Adrenal gland (tissue), 5 donors: ENCODE measurements at regions not wholly inside any gene's neighbourhood (a gene's known extent, or its start where the extent isn't known, plus 50 kb on each side); places are given as distances from the start of the nearest gene placed in this dataset.

ENCODE experiments used
- POLR2A ChIP-seq, 2 donors: fragments of 450-650 bp; IDR thresholded peaks; one replicate each; pipeline ENCODE4 v1.6.1; 2017; ENCODE audit warnings: antibody characterized with exemption in 2 of 2, mild to moderate bottlenecking in 2 of 2, moderate library complexity in 1 of 2
- TF ChIP-seq, protein P1 (sequence below), 6 experiments: fragments of 450-650 bp in 4 of 6; fragments of 200-600 bp in 2 of 6; sonication (generic) in 1 of 6; IDR thresholded peaks; 1 replicate in 5 of 6; 2 replicates in 1 of 6; pipeline versions ENCODE4 v1.5.1 to v1.8.0; 2016 to 2021; ENCODE audit warnings: antibody characterized with exemption in 6 of 6, mild to moderate bottlenecking in 2 of 6, moderate library complexity in 1 of 6
- donor health status: DM: no; HTN: no; CAD: no.

DNA sequence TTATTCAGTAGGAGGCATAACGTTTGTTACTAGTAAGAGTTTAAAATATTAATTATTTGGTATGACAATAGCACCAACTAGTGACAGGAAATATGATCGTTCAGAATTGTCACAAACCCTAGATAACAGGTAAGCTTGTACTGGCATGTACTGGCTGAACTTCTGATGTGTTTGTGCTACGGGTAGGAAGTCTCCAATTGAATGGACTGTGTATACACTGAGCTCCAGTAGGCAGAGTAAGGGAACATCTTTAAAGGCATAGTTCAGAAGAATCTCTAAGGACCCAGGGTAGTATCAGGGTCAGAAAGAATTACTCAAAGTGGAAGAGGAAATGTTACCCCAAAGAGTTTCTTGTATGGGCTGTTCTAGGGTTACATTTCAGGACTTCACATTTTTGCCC is 230.4 kb downstream of the EDA2R start:
- TF ChIP-seq, protein P1, sequence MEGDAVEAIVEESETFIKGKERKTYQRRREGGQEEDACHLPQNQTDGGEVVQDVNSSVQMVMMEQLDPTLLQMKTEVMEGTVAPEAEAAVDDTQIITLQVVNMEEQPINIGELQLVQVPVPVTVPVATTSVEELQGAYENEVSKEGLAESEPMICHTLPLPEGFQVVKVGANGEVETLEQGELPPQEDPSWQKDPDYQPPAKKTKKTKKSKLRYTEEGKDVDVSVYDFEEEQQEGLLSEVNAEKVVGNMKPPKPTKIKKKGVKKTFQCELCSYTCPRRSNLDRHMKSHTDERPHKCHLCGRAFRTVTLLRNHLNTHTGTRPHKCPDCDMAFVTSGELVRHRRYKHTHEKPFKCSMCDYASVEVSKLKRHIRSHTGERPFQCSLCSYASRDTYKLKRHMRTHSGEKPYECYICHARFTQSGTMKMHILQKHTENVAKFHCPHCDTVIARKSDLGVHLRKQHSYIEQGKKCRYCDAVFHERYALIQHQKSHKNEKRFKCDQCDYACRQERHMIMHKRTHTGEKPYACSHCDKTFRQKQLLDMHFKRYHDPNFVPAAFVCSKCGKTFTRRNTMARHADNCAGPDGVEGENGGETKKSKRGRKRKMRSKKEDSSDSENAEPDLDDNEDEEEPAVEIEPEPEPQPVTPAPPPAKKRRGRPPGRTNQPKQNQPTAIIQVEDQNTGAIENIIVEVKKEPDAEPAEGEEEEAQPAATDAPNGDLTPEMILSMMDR (IDR thresholded peaks at IDR 0.05), result peak in 2 of 6 experiments; percentile 16 to 27
- TF ChIP-seq POLR2A (IDR thresholded peaks at IDR 0.05), result no peak
